Neutrophil (primary cell): ENCODE measurements at regions not wholly inside any gene's neighbourhood (a gene's known extent, or its start where the extent isn't known, plus 50 kb on each side); places are given as distances from the start of the nearest gene placed in this dataset.

Experiments
- H3K27ac ChIP-seq: fragments of 200-600 bp; sonication (generic); 2 replicates; pipeline ENCODE4 v1.5.1; 2016; ENCODE audit warnings: mild to moderate bottlenecking, moderate library complexity
- H3K27me3 ChIP-seq: fragments of 200-600 bp; sonication (generic); 2 replicates; pipeline ENCODE4 v1.6.0; 2016; ENCODE audit warnings: mild to moderate bottlenecking
- H3K36me3 ChIP-seq: fragments of 200-600 bp; sonication (generic); 2 replicates; pipeline ENCODE4 v1.5.1; 2017
- H3K4me1 ChIP-seq, 2 experiments: fragments of 200-600 bp in 1 of 2; sonication (generic) in 1 of 2; 1 replicate in 1 of 2; 2 replicates in 1 of 2; pipeline versions ENCODE4 v1.5.1 to v1.6.1; 2013 to 2016; ENCODE audit warnings: low read depth in 1 of 2, low read length in 1 of 2, mild to moderate bottlenecking in 1 of 2, moderate library complexity in 1 of 2; ENCODE audit not compliant: control insufficient read depth in 1 of 2, insufficient read depth in 1 of 2
- H3K4me3 ChIP-seq, 2 experiments: fragments of 200-600 bp in 1 of 2; sonication (generic) in 1 of 2; 1 replicate in 1 of 2; 2 replicates in 1 of 2; pipeline ENCODE4 v1.5.1; 2013 to 2016; ENCODE audit warnings: low read depth in 1 of 2, low read length in 1 of 2, mild to moderate bottlenecking in 1 of 2, moderate library complexity in 1 of 2
- H3K9me3 ChIP-seq: fragments of 200-600 bp; sonication (generic); 2 replicates; pipeline ENCODE4 v1.5.1; 2016
- TF ChIP-seq, protein P1 (sequence below): fragments of 200-600 bp; sonication (generic); IDR thresholded peaks from 2 replicates; pipeline ENCODE4 v1.5.1; 2016; ENCODE audit warnings: antibody characterized with exemption

- Histone ChIP-seq H3K4me1 (no peaks in the 10 kb centered on the region), H3K36me3 (no peaks in the 10 kb centered on the region), H3K9me3 (no peaks in the 10 kb centered on the region), H3K27ac (no peak overlapping the region), H3K27me3 (no peaks in the 10 kb centered on the region), H3K4me3 (no peak overlapping the region)
- TF ChIP-seq, protein P1, sequence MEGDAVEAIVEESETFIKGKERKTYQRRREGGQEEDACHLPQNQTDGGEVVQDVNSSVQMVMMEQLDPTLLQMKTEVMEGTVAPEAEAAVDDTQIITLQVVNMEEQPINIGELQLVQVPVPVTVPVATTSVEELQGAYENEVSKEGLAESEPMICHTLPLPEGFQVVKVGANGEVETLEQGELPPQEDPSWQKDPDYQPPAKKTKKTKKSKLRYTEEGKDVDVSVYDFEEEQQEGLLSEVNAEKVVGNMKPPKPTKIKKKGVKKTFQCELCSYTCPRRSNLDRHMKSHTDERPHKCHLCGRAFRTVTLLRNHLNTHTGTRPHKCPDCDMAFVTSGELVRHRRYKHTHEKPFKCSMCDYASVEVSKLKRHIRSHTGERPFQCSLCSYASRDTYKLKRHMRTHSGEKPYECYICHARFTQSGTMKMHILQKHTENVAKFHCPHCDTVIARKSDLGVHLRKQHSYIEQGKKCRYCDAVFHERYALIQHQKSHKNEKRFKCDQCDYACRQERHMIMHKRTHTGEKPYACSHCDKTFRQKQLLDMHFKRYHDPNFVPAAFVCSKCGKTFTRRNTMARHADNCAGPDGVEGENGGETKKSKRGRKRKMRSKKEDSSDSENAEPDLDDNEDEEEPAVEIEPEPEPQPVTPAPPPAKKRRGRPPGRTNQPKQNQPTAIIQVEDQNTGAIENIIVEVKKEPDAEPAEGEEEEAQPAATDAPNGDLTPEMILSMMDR = no peak
These were observed 159.3 kb downstream of the TSEN15 start for GRCh38 chr1:184210862-184211261.

GRCh38 chr1:184212649-184213314 lies 161.3 kb downstream of the TSEN15 start:
- Histone ChIP-seq H3K4me1 (no peaks in the 10 kb centered on the region), H3K27ac (no peak overlapping the region), H3K4me3 (no peak overlapping the region), H3K27me3 (no peaks in the 10 kb centered on the region), H3K9me3 (no peaks in the 10 kb centered on the region), H3K36me3 (no peaks in the 10 kb centered on the region)
- TF ChIP-seq, protein P1 = no peak

GRCh38 chr1:184214128-184214527 lies 162.6 kb downstream of the TSEN15 start:
- H3K36me3 ChIP-seq = no peaks in the 10 kb centered on the region
- TF ChIP-seq, protein P1 = no peak
- no peak overlapping the region for H3K27ac ChIP-seq
- H3K4me3 ChIP-seq = no peak overlapping the region
- no peaks in the 10 kb centered on the region for H3K9me3 ChIP-seq
- H3K4me1 ChIP-seq = no peaks in the 10 kb centered on the region
- H3K27me3 ChIP-seq = no peaks in the 10 kb centered on the region

GRCh38 chr1:184215274-184215925 lies 163.9 kb downstream of the TSEN15 start:
- TF ChIP-seq, protein P1 = no peak
- no peaks in the 10 kb centered on the region for H3K36me3 ChIP-seq
- H3K27me3 ChIP-seq = no peaks in the 10 kb centered on the region
- H3K4me3 ChIP-seq = no peak overlapping the region
- no peaks in the 10 kb centered on the region for H3K9me3 ChIP-seq
- H3K27ac ChIP-seq = no peak overlapping the region
- no peaks in the 10 kb centered on the region for H3K4me1 ChIP-seq

GRCh38 chr1:184218458-184219075 lies 167.0 kb downstream of the TSEN15 start:
- H3K4me1 ChIP-seq = no peaks in the 10 kb centered on the region
- no peak overlapping the region for H3K4me3 ChIP-seq
- no peak overlapping the region for H3K27ac ChIP-seq
- no peaks in the 10 kb centered on the region for H3K9me3 ChIP-seq
- no peaks in the 10 kb centered on the region for H3K36me3 ChIP-seq
- TF ChIP-seq, protein P1 = no peak
- no peaks in the 10 kb centered on the region for H3K27me3 ChIP-seq
